Uterus (tissue), 3 donors: ENCODE measurements at regions not wholly inside any gene's neighbourhood (a gene's known extent, or its start where the extent isn't known, plus 50 kb on each side); places are given as distances from the start of the nearest gene placed in this dataset.
"Not testable (repeated sequence)": the region's sequence is repeated elsewhere in the genome, so short reads cannot be mapped to it uniquely, and the experiment has no call there.

Source experiments
- DNase-seq, 2 donors: peaks; one replicate each; pipeline ENCODE4 v3.0.0-alpha.2; 2019 to 2020
- H3K27ac ChIP-seq, 2 donors: fragments of 200-600 bp; sonication (generic); 1 replicate in 1 of 2; 2 replicates in 1 of 2; pipeline ENCODE4 v1.5.1; 2016 to 2018
- H3K27me3 ChIP-seq, 2 donors: fragments of 200-600 bp; sonication (generic); one replicate each; pipeline ENCODE4 v1.5.1; 2018 to 2019; ENCODE audit warnings: control low read depth in 1 of 2
- H3K36me3 ChIP-seq, 2 donors: fragments of 200-600 bp; sonication (generic); one replicate each; pipeline ENCODE4 v1.5.1; 2019; ENCODE audit warnings: control low read depth in 1 of 2
- H3K4me1 ChIP-seq, 2 donors: fragments of 200-600 bp; sonication (generic); one replicate each; pipeline ENCODE4 v1.5.1; 2018 to 2019; ENCODE audit warnings: control low read depth in 1 of 2
- H3K4me3 ChIP-seq, 2 donors: fragments of 200-600 bp; sonication (generic); 1 replicate in 1 of 2; 2 replicates in 1 of 2; pipeline ENCODE4 v1.5.1; 2018 to 2019; ENCODE audit warnings: mild to moderate bottlenecking in 1 of 2
- H3K9me3 ChIP-seq, 2 donors: fragments of 200-600 bp; sonication (generic); one replicate each; pipeline ENCODE4 v1.5.1; 2019; ENCODE audit warnings: control low read depth in 1 of 2
- CTCF ChIP-seq, 4 experiments: fragments of 200-600 bp in 2 of 4; fragments of 450-650 bp in 2 of 4; sonication (generic) in 2 of 4; IDR thresholded peaks; one replicate each; pipeline ENCODE4 v1.5.1; 2016 to 2019; ENCODE audit warnings: antibody characterized with exemption in 4 of 4, mild to moderate bottlenecking in 2 of 4, moderate library complexity in 1 of 4
- POLR2A ChIP-seq, 2 donors: fragments of 450-650 bp; IDR thresholded peaks; one replicate each; pipeline ENCODE4 v1.6.1; 2016; ENCODE audit warnings: antibody characterized with exemption in 2 of 2, mild to moderate bottlenecking in 1 of 2, moderate library complexity in 1 of 2
- intact Hi-C: fragments of 100-400 bp; cut with DNase I; formaldehyde crosslinking; loops from one replicate; pipeline ENCODE4 v1.15.1; 2023; ENCODE audit warnings: low total_unique reads
- donor health status: DM: yes; HTN: yes; CAD: no.

DNA sequence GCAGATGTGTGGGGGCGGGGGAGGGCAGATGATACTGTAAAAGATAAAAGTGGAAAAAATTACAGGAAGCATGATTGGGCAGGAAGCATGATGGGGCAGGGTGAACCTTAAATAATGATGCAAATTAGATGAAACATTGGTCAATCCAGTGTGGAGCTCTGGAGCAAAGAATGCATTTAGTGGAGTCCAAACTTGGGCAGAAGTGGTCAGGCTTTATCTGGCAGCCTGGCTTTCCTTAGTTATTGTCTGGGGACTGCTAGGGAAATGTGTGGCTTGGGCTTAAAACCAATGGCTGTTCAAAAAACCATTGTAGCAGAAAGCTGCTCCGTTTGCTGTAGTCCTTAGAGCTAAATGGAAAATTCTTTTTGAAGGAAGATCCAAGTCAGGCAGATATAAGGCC is 1077.3 kb upstream of the MIR17HG start:
- no peak overlapping the region for H3K27ac ChIP-seq
- no peaks in the 10 kb centered on the region for H3K9me3 ChIP-seq
- H3K27me3 ChIP-seq = no peaks in the 10 kb centered on the region
- H3K4me1 ChIP-seq = no peaks in the 10 kb centered on the region
- no peak for DNase-seq
- no peaks in the 10 kb centered on the region for H3K36me3 ChIP-seq
- H3K4me3 ChIP-seq = no peak overlapping the region
- no peak for TF ChIP-seq POLR2A (IDR thresholded peaks at IDR 0.05)
- no peak for TF ChIP-seq CTCF (IDR thresholded peaks at IDR 0.05)
- intact Hi-C loops = no loop called here

DNA sequence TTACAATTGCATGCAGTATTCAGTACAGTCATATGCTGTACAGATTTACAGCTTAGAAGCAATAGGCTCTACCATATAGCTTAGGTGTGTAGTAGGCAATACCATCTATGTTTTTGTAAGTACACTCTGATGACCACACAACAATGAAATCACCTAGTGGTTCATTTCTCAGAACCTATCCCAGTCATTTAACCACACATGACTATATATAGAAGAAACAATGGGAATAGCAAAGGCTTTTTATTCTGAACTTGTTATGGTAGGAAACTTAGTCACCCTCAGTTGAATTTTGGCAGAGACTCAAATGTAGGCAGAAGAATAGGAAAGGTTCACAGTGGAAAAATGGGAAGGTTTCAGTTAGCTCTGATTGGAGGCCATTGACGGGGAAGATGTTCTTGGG is 1075.1 kb upstream of the MIR17HG start:
- Histone ChIP-seq H3K27me3 (no peaks in the 10 kb centered on the region), H3K36me3 (no peaks in the 10 kb centered on the region), H3K9me3 (no peaks in the 10 kb centered on the region), H3K4me3 (no peak overlapping the region), H3K27ac (no peak overlapping the region), H3K4me1 (no peaks in the 10 kb centered on the region)
- intact Hi-C loops = no loop called here
- no peak for TF ChIP-seq POLR2A (IDR thresholded peaks at IDR 0.05)
- no peak for TF ChIP-seq CTCF (IDR thresholded peaks at IDR 0.05)
- DNase-seq = no peak

GRCh38 chr13:90276216-90276615 is 1071.3 kb upstream of the MIR17HG start:
- Histone ChIP-seq H3K27ac (no peak overlapping the region), H3K27me3 (peaks cover 0 to 4% of the 10 kb centered on the region in 2 donors), H3K36me3 (no peaks in the 10 kb centered on the region), H3K9me3 (no peaks in the 10 kb centered on the region), H3K4me1 (no peaks in the 10 kb centered on the region), H3K4me3 (no peak overlapping the region)
- TF ChIP-seq CTCF (IDR thresholded peaks at IDR 0.05) (no peak), POLR2A (IDR thresholded peaks at IDR 0.05) (no peak)
- no peak for DNase-seq
- intact Hi-C loops = no loop called here

DNA sequence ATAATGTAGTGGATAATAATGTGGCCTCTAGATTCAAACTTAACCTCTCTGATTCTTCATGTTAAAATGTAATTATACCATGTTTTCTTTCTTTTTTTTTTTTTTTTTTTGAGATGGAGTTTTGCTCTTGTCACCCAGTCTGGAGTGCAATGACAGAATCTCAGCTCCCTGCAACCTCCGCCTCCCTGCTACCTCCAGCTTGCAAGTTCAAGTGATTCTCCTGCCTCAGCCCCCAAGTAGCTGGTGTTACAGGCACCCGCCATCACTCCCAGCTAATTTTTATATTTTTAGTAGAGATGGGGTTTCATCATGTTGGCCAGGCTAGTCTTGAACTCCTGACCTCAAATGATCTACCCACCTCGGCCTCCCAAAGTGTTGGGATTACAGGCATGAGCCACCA is 1069.3 kb upstream of the MIR17HG start:
- H3K36me3 ChIP-seq, H3K27me3 ChIP-seq, H3K4me1 ChIP-seq, H3K4me3 ChIP-seq, H3K27ac ChIP-seq, intact Hi-C loops, DNase-seq, H3K9me3 ChIP-seq: not testable (repeated sequence)

- TF ChIP-seq CTCF (IDR thresholded peaks at IDR 0.05) (no peak), POLR2A (IDR thresholded peaks at IDR 0.05) (no peak)
- no peak overlapping the region for H3K27ac ChIP-seq
- intact Hi-C loops = no loop called here
Observed at GRCh38 chr13:90281709-90282108, 1065.8 kb upstream of the MIR17HG start.

DNA sequence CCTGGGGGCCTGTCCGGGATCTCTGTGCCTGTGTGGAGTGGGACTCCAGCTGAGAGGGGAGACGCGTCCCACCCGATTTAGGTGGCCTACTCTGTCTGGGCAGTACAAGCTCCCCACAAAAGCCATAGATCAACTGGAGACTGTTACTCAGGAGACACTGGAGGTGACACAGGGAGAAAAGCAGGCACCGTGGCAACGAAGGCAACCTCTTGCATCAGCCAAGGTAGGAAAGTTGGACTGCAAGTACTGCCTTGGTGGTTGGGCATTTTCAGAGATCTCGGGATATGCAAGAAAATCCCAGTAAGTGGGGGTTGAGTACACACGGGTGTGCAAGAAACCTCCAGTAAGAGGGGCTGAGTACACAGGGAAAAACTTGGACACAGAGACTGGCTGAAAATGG is 1060.0 kb upstream of the MIR17HG start:
- no peak for DNase-seq
- Histone ChIP-seq H3K9me3 (no peaks in the 10 kb centered on the region), H3K27me3 (no peaks in the 10 kb centered on the region), H3K4me1 (no peaks in the 10 kb centered on the region), H3K4me3 (no peak overlapping the region), H3K36me3 (no peaks in the 10 kb centered on the region), H3K27ac (no peak overlapping the region)
- intact Hi-C loops = no loop called here
- no peak for TF ChIP-seq CTCF (IDR thresholded peaks at IDR 0.05)
- no peak for TF ChIP-seq POLR2A (IDR thresholded peaks at IDR 0.05)

More at GRCh38 chr13:90281709-90282108, 1065.8 kb upstream of the MIR17HG start:
- H3K36me3 ChIP-seq = no peaks in the 10 kb centered on the region
- H3K4me1 ChIP-seq = no peaks in the 10 kb centered on the region
- no peak for DNase-seq
- no peak overlapping the region for H3K4me3 ChIP-seq
- H3K9me3 ChIP-seq = no peaks in the 10 kb centered on the region
- H3K27me3 ChIP-seq = peaks cover 0 to 4% of the 10 kb centered on the region in 2 donors
